ENCODE measurements at regions not wholly inside any gene's neighbourhood (a gene's known extent, or its start where the extent isn't known, plus 50 kb on each side); places are given as distances from the start of the nearest gene placed in this dataset.

- peaks cover 14% of the 10 kb centered on the region for H3K4me1 Mint-ChIP-seq
- H3K4me3 ChIP-seq (ENCODE audit: low read length), result no peak overlapping the region
- H3K27ac ChIP-seq (ENCODE audit: low read depth, low read length), result no peak overlapping the region
- H3K9me3 Mint-ChIP-seq, result no peaks in the 10 kb centered on the region
- no peaks in the 10 kb centered on the region for H3K36me3 Mint-ChIP-seq (ENCODE audit: low read depth)
- H3K9ac ChIP-seq (ENCODE audit: extremely low read depth, low read length, poor library complexity, severe bottlenecking), result no peak overlapping the region
- peaks cover 7% of the 10 kb centered on the region for H3K4me1 ChIP-seq (ENCODE audit: control insufficient read depth, insufficient read depth, low read length)
- H3K9me3 ChIP-seq (ENCODE audit: control insufficient read depth, low read length), result no peaks in the 10 kb centered on the region
- no peak for TF ChIP-seq CTCF (conservative IDR thresholded peaks at IDR 0.05)
- H3K27ac Mint-ChIP-seq, result no peak overlapping the region
- H3K27me3 Mint-ChIP-seq (ENCODE audit: insufficient read depth), result peaks cover 16% of the 10 kb centered on the region
- H3K36me3 ChIP-seq (ENCODE audit: control insufficient read depth, insufficient read depth, low read length), result no peaks in the 10 kb centered on the region
- no peak for DNase-seq
- no peaks in the 10 kb centered on the region for H3K27me3 ChIP-seq (ENCODE audit: control insufficient read depth, insufficient read depth, low read length, poor library complexity, severe bottlenecking)
- no peak overlapping the region for H3K4me3 Mint-ChIP-seq
Observed at GRCh38 chr1:208312706-208313105, 68.5 kb upstream of the PLXNA2 start.

- H3K36me3 Mint-ChIP-seq (ENCODE audit: low read depth), result no peaks in the 10 kb centered on the region
- TF ChIP-seq CTCF (conservative IDR thresholded peaks at IDR 0.05), result no peak
- H3K4me1 Mint-ChIP-seq, result peaks cover 18% of the 10 kb centered on the region
- no peak overlapping the region for H3K9ac ChIP-seq (ENCODE audit: extremely low read depth, low read length, poor library complexity, severe bottlenecking)
- peaks cover 27% of the 10 kb centered on the region for H3K27me3 Mint-ChIP-seq (ENCODE audit: insufficient read depth)
- H3K9me3 Mint-ChIP-seq, result no peaks in the 10 kb centered on the region
- WGBS, 2 experiments (ENCODE audit: insufficient coverage in 1 of 2, insufficient read length in 1 of 2), result 94 to 100% methylated on average over 1 of the region's 2 CpGs
- H3K9me3 ChIP-seq (ENCODE audit: control insufficient read depth, low read length), result no peaks in the 10 kb centered on the region
- no peak overlapping the region for H3K4me3 ChIP-seq (ENCODE audit: low read length)
- H3K27me3 ChIP-seq (ENCODE audit: control insufficient read depth, insufficient read depth, low read length, poor library complexity, severe bottlenecking), result no peaks in the 10 kb centered on the region
- H3K4me1 ChIP-seq (ENCODE audit: control insufficient read depth, insufficient read depth, low read length), result peaks cover 8% of the 10 kb centered on the region
- no peak overlapping the region for H3K4me3 Mint-ChIP-seq
- H3K27ac ChIP-seq (ENCODE audit: low read depth, low read length), result no peak overlapping the region
- H3K36me3 ChIP-seq (ENCODE audit: control insufficient read depth, insufficient read depth, low read length), result no peaks in the 10 kb centered on the region
- no peak for DNase-seq
- H3K27ac Mint-ChIP-seq, result no peak overlapping the region
Observed at GRCh38 chr1:208314431-208314830, 70.2 kb upstream of the PLXNA2 start.

- Histone ChIP-seq H3K4me1 (ENCODE audit: control insufficient read depth, insufficient read depth, low read length) (peaks cover 8% of the 10 kb centered on the region), H3K4me3 (ENCODE audit: low read length) (no peak overlapping the region), H3K36me3 (ENCODE audit: control insufficient read depth, insufficient read depth, low read length) (no peaks in the 10 kb centered on the region), H3K27ac (ENCODE audit: low read depth, low read length) (no peak overlapping the region), H3K9me3 (ENCODE audit: control insufficient read depth, low read length) (no peaks in the 10 kb centered on the region), H3K9ac (ENCODE audit: extremely low read depth, low read length, poor library complexity, severe bottlenecking) (no peak overlapping the region), H3K27me3 (ENCODE audit: control insufficient read depth, insufficient read depth, low read length, poor library complexity, severe bottlenecking) (no peaks in the 10 kb centered on the region)
- Mint-ChIP-seq H3K4me3 (no peak overlapping the region), H3K4me1 (peaks cover 18% of the 10 kb centered on the region), H3K36me3 (ENCODE audit: low read depth) (no peaks in the 10 kb centered on the region), H3K27me3 (ENCODE audit: insufficient read depth) (peaks cover 30% of the 10 kb centered on the region), H3K9me3 (no peaks in the 10 kb centered on the region), H3K27ac (no peak overlapping the region)
- no peak for DNase-seq
- no peak for TF ChIP-seq CTCF (conservative IDR thresholded peaks at IDR 0.05)
- 97 to 100% methylated on average over 1 to 2 of the region's 2 CpGs for WGBS, 2 experiments (ENCODE audit: insufficient coverage in 1 of 2, insufficient read length in 1 of 2)
Observed at GRCh38 chr1:208318150-208318734, 74.1 kb upstream of the PLXNA2 start.

All from endodermal cell (in vitro differentiated cells).